GM12874 (cell line): ENCODE measurements at regions not wholly inside any gene's neighbourhood (a gene's known extent, or its start where the extent isn't known, plus 50 kb on each side); places are given as distances from the start of the nearest gene placed in this dataset.

Experiments used
- CTCF ChIP-seq: IDR thresholded peaks from 2 replicates; pipeline ENCODE4 v1.5.1; 2011; ENCODE audit warnings: low read depth, mild to moderate bottlenecking, control low read depth, low read length, moderate library complexity; ENCODE audit not compliant: insufficient read depth

GRCh38 chr3:177471733-177472480 is 274.6 kb upstream of the TBL1XR1 start:
- no peak for TF ChIP-seq CTCF

- TF ChIP-seq CTCF: no peak
Measured at GRCh38 chr3:177473184-177473583, 275.9 kb upstream of the TBL1XR1 start.

- no peak for TF ChIP-seq CTCF
Measured at GRCh38 chr3:177473903-177474302, 276.6 kb upstream of the TBL1XR1 start.

- TF ChIP-seq CTCF: no peak
Measured at GRCh38 chr3:177474652-177475355, 277.5 kb upstream of the TBL1XR1 start.

GRCh38 chr3:177475356-177475665 is 278.0 kb upstream of the TBL1XR1 start:
- no peak for TF ChIP-seq CTCF

- TF ChIP-seq CTCF: no peak
Measured at GRCh38 chr3:177476495-177476894, 279.2 kb upstream of the TBL1XR1 start.

- no peak for TF ChIP-seq CTCF
Measured at GRCh38 chr3:177476921-177477435, 279.7 kb upstream of the TBL1XR1 start.
